PC-9 (cell line): ENCODE measurements at regions not wholly inside any gene's neighbourhood (a gene's known extent, or its start where the extent isn't known, plus 50 kb on each side); places are given as distances from the start of the nearest gene placed in this dataset.

Experiments used
- BruUV-seq: library from RNA; stranded (reverse); fragments of 400-500 nt; replicated peaks from 2 replicates; lab custom pipeline; 2021; lab: Mats Ljungman, UMichigan
- CTCF ChIA-PET: fragments of 300-600 bp; sonication (Branson Sonifier 250); formaldehyde crosslinking; loops from one replicate; lab custom pipeline; 2022; ENCODE audit warnings: antibody characterized with exemption; lab: Charles Lee
- POLR2A ChIA-PET: fragments of 300-600 bp; sonication (Branson Sonifier 250); formaldehyde crosslinking; loops from one replicate; lab custom pipeline; 2022; ENCODE audit warnings: antibody characterized with exemption; ENCODE audit not compliant: unreplicated experiment; lab: Charles Lee
- DNase-seq, 2 experiments: peaks; one replicate each; pipeline versions ENCODE4 v3.0.0 to v3.0.0-alpha.2; 2015 to 2022; ENCODE audit warnings: mixed read lengths in 1 of 2
- H2AFZ ChIP-seq: fragments of 200-600 bp; sonication (generic); 2 replicates; pipeline ENCODE4 v1.8.1; 2017; ENCODE audit warnings: antibody characterized with exemption
- H3F3A ChIP-seq: fragments of 200-600 bp; sonication (generic); 2 replicates; pipeline ENCODE4 v1.8.1; 2017; ENCODE audit warnings: antibody characterized with exemption, mild to moderate bottlenecking, low read depth; ENCODE audit not compliant: insufficient read depth
- H3K27ac ChIP-seq: fragments of 200-600 bp; sonication (generic); 2 replicates; pipeline ENCODE4 v1.6.1; 2016; ENCODE audit warnings: mixed run types
- H3K27me3 ChIP-seq: fragments of 200-600 bp; sonication (generic); 2 replicates; pipeline ENCODE4 v1.6.1; 2016; ENCODE audit warnings: low read depth, mixed run types; ENCODE audit not compliant: insufficient read depth
- H3K36me3 ChIP-seq: fragments of 200-600 bp; sonication (generic); 2 replicates; pipeline ENCODE4 v1.6.1; 2016; ENCODE audit warnings: low read depth, mixed run types
- H3K4me1 ChIP-seq: fragments of 200-600 bp; sonication (generic); replicated peaks from 2 replicates; pipeline ENCODE4 v1.6.1; 2016; ENCODE audit warnings: mixed run types; ENCODE audit not compliant: insufficient read depth
- H3K4me2 ChIP-seq: fragments of 200-600 bp; sonication (generic); 2 replicates; pipeline ENCODE4 v1.6.1; 2017; ENCODE audit warnings: mixed run types
- H3K4me3 ChIP-seq: fragments of 200-600 bp; sonication (generic); 2 replicates; pipeline ENCODE4 v1.6.1; 2016; ENCODE audit warnings: mixed run types
- H3K79me2 ChIP-seq: fragments of 200-600 bp; sonication (generic); 2 replicates; pipeline ENCODE4 v1.6.1; 2017; ENCODE audit warnings: low read depth, mixed run types
- H3K9me2 ChIP-seq: fragments of 200-600 bp; sonication (generic); 2 replicates; pipeline ENCODE4 v1.8.1; 2017; ENCODE audit warnings: mild to moderate bottlenecking; ENCODE audit not compliant: insufficient read depth
- H3K9me3 ChIP-seq: fragments of 200-600 bp; sonication (generic); 2 replicates; pipeline ENCODE4 v1.8.1; 2016; ENCODE audit warnings: low read depth; ENCODE audit not compliant: insufficient read depth
- H4K20me1 ChIP-seq: fragments of 200-600 bp; sonication (generic); 2 replicates; pipeline ENCODE4 v1.8.1; 2017; ENCODE audit not compliant: insufficient read depth
- CTCF ChIP-seq: fragments of 200-600 bp; sonication (generic); conservative IDR thresholded peaks from 2 replicates; pipeline ENCODE4 v1.6.1; 2017; ENCODE audit warnings: mixed run types, antibody characterized with exemption, mild to moderate bottlenecking, moderate library complexity
- EZH2 ChIP-seq: fragments of 200-600 bp; sonication (generic); IDR thresholded peaks from 2 replicates; pipeline ENCODE4 v1.8.0; 2017; ENCODE audit warnings: antibody characterized with exemption, low read depth
- intact Hi-C: fragments of 100-400 bp; cut with micrococcal nuclease; formaldehyde crosslinking; loops from one replicate; pipeline ENCODE4 v1.10.0; 2022; ENCODE audit not compliant: unreplicated experiment

DNA sequence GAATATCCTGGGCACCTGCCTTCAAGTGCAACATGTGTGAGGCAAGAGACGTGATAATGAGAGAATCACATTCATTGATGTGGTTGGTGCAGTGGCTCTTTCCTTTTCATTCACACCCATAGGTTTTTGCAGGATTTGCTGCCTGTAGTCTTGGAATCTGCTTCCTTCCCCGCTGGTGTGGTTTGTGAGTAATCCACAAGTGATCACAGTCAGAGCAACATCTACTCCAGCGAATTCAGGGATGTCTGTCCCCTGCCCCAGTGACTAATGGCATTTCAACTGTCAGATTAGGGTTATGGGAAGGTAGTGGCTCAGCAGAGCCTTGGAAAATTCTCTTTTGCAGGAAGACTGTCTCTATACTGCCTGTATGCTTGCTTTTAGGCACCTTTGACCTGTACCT, 225.5 kb upstream of the RBMS1 start:
- 0 out of 2 replicates have a peak, but pooled peaks cover 3% of the 10 kb centered on the region for H3K9me3 ChIP-seq
- H3K9me2 ChIP-seq = no peaks in the 10 kb centered on the region
- no peaks in the 10 kb centered on the region for H3K79me2 ChIP-seq
- CTCF ChIA-PET = interaction anchor here (0.6 kb wide), 1 partner anchor 178 kb away, joined by 3 read pairs; no protein-coding TSS in a partner anchor
- no peaks in the 10 kb centered on the region for H4K20me1 ChIP-seq
- intact Hi-C loops = no loop called here
- no peaks in the 10 kb centered on the region for H3K36me3 ChIP-seq
- no peak overlapping the region for H3K27ac ChIP-seq
- H3K27me3 ChIP-seq = no peaks in the 10 kb centered on the region
- no peak overlapping the region for H3K4me3 ChIP-seq
- no peaks in the 10 kb centered on the region for H3F3A ChIP-seq
- no peak for TF ChIP-seq CTCF
- no peak for TF ChIP-seq EZH2
- POLR2A ChIA-PET = no interaction called here
- DNase-seq = peak; percentile 5 to 38
- BruUV-seq = no TSS peak
- H2AFZ ChIP-seq = no peak overlapping the region
- H3K4me2 ChIP-seq = no peak overlapping the region
- peaks cover 12% of the 10 kb centered on the region for H3K4me1 ChIP-seq

GRCh38 chr2:160720098-160720497, 226.5 kb upstream of the RBMS1 start:
- no TSS peak for BruUV-seq
- Histone ChIP-seq H2AFZ (no peak overlapping the region), H3K9me3 (0 out of 2 replicates have a peak, but pooled peaks cover 3% of the 10 kb centered on the region), H3K9me2 (no peaks in the 10 kb centered on the region), H3K4me3 (no peak overlapping the region), H3K36me3 (no peaks in the 10 kb centered on the region), H3K4me2 (no peak overlapping the region), H4K20me1 (no peaks in the 10 kb centered on the region), H3K27ac (no peak overlapping the region), H3F3A (no peaks in the 10 kb centered on the region), H3K27me3 (no peaks in the 10 kb centered on the region), H3K4me1 (peaks cover 12% of the 10 kb centered on the region), H3K79me2 (no peaks in the 10 kb centered on the region)
- intact Hi-C loops = no loop called here
- DNase-seq = no peak
- no peak for TF ChIP-seq CTCF
- no peak for TF ChIP-seq EZH2
- POLR2A ChIA-PET = no interaction called here
- CTCF ChIA-PET = interaction anchor here (0.6 kb wide), 1 partner anchor 328 kb away, joined by 5 read pairs; no protein-coding TSS in a partner anchor

GRCh38 chr2:160721089-160722040, 227.8 kb upstream of the RBMS1 start:
- Histone ChIP-seq H3K9me3 (0 out of 2 replicates have a peak, but pooled peaks cover 3% of the 10 kb centered on the region), H3K9me2 (no peaks in the 10 kb centered on the region), H3K27ac (no peak overlapping the region), H4K20me1 (no peaks in the 10 kb centered on the region), H3K27me3 (no peaks in the 10 kb centered on the region), H3K4me3 (no peak overlapping the region), H3K4me2 (no peak overlapping the region), H3K79me2 (no peaks in the 10 kb centered on the region), H2AFZ (no peak overlapping the region), H3K4me1 (peaks cover 12% of the 10 kb centered on the region), H3K36me3 (no peaks in the 10 kb centered on the region), H3F3A (no peaks in the 10 kb centered on the region)
- no peak for DNase-seq
- ChIA-PET POLR2A (no interaction called here), CTCF (no interaction called here)
- BruUV-seq = no TSS peak
- intact Hi-C loops = no loop called here
- TF ChIP-seq CTCF = no peak
- no peak for TF ChIP-seq EZH2
